Body of pancreas (tissue), 4 donors: ENCODE measurements at regions not wholly inside any gene's neighbourhood (a gene's known extent, or its start where the extent isn't known, plus 50 kb on each side); places are given as distances from the start of the nearest gene placed in this dataset.

Experiments
- ATAC-seq: fragments of 150-250 bp; one replicate; pipeline ENCODE4 v1.9.1; 2016
- DNase-seq, 4 donors: peaks; one replicate each; pipeline ENCODE4 v3.0.0-alpha.2; 2019
- H3K27ac ChIP-seq, 4 donors: fragments of 200-600 bp; sonication (generic); 1 replicate in 3 of 4; 2 replicates in 1 of 4; pipeline versions ENCODE4 v1.5.1 to v1.6.1; 2016 to 2019; ENCODE audit warnings: mild to moderate bottlenecking in 1 of 4, mixed read lengths in 1 of 4, moderate library complexity in 1 of 4
- H3K27me3 ChIP-seq, 2 donors: fragments of 200-600 bp; sonication (generic); one replicate each; pipeline ENCODE4 v1.6.0; 2016; ENCODE audit warnings: mild to moderate bottlenecking in 1 of 2
- H3K36me3 ChIP-seq, 2 donors: fragments of 200-600 bp; sonication (generic); replicated peaks in 1 of 2; 2 replicates each; pipeline ENCODE4 v1.5.1; 2016; ENCODE audit warnings: low read depth in 2 of 2; ENCODE audit not compliant: insufficient read depth in 1 of 2
- H3K4me1 ChIP-seq: fragments of 200-600 bp; sonication (generic); one replicate; pipeline ENCODE4 v1.6.0; 2016
- H3K4me3 ChIP-seq, 2 donors: fragments of 200-600 bp; sonication (generic); 1 replicate in 1 of 2; 2 replicates in 1 of 2; pipeline ENCODE4 v1.5.1; 2016 to 2019
- H3K9me3 ChIP-seq, 3 donors: fragments of 200-600 bp; sonication (generic); 1 replicate in 2 of 3; 2 replicates in 1 of 3; pipeline ENCODE4 v1.5.1; 2016
- POLR2A ChIP-seq, 3 donors: fragments of 450-650 bp; IDR thresholded peaks; one replicate each; pipeline ENCODE4 v1.6.1; 2016; ENCODE audit warnings: antibody characterized with exemption in 3 of 3, mild to moderate bottlenecking in 2 of 3
- WGBS, 2 donors: methylation state at CpG; one replicate each; pipeline ENCODE4 v1.1.5; 2017; 5-methylcytosine and 5-hydroxymethylcytosine counted together
- intact Hi-C: fragments of 100-400 bp; cut with DNase I; formaldehyde crosslinking; loops from one replicate; pipeline ENCODE4 v1.15.1; 2023
- TF ChIP-seq, protein P1 (sequence below), 7 experiments: fragments of 450-650 bp in 4 of 7; fragments of 200-600 bp in 3 of 7; sonication (generic) in 3 of 7; IDR thresholded peaks; one replicate each; pipeline ENCODE4 v1.5.1; 2016 to 2019; ENCODE audit warnings: antibody characterized with exemption in 7 of 7

- TF ChIP-seq POLR2A (IDR thresholded peaks at IDR 0.05) = no peak
- TF ChIP-seq, protein P1, sequence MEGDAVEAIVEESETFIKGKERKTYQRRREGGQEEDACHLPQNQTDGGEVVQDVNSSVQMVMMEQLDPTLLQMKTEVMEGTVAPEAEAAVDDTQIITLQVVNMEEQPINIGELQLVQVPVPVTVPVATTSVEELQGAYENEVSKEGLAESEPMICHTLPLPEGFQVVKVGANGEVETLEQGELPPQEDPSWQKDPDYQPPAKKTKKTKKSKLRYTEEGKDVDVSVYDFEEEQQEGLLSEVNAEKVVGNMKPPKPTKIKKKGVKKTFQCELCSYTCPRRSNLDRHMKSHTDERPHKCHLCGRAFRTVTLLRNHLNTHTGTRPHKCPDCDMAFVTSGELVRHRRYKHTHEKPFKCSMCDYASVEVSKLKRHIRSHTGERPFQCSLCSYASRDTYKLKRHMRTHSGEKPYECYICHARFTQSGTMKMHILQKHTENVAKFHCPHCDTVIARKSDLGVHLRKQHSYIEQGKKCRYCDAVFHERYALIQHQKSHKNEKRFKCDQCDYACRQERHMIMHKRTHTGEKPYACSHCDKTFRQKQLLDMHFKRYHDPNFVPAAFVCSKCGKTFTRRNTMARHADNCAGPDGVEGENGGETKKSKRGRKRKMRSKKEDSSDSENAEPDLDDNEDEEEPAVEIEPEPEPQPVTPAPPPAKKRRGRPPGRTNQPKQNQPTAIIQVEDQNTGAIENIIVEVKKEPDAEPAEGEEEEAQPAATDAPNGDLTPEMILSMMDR (IDR thresholded peaks at IDR 0.05) = no peak
- Histone ChIP-seq H3K27ac (no peak overlapping the region), H3K4me3 (no peak overlapping the region), H3K27me3 (no peaks in the 10 kb centered on the region), H3K36me3 (no peaks in the 10 kb centered on the region), H3K9me3 (no peaks in the 10 kb centered on the region), H3K4me1 (no peaks in the 10 kb centered on the region)
- 22 to 23% methylated on average over 1 of the region's 1 CpG for WGBS, 2 donors
- intact Hi-C loops = no loop called here
- no peak for DNase-seq
- ATAC-seq = no peak
Measured at GRCh38 chr2:103823847-103824246, 1030.1 kb upstream of the POU3F3 start.

DNA sequence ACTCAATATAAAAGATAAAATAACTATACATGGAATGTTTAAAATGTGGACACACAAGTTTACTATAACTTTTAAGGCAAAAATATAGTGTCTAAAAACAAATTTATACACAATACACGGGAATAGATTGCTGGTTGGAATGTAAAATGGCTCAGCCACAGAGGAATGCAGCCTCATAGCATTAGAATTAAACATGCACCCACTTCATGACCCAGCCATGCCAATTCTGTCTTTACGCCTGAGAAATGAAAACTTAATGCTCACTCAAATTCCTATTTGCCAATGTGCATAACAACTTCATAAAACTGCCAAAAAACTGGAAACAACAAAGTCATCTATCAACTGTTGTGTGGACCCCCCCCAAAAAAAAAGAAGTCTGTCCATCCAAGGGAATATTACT is 1006.6 kb upstream of the POU3F3 start:
- no peak for DNase-seq
- no peak for ATAC-seq
- Histone ChIP-seq H3K9me3 (no peaks in the 10 kb centered on the region), H3K27ac (no peak overlapping the region), H3K4me3 (no peak overlapping the region), H3K27me3 (no peaks in the 10 kb centered on the region), H3K36me3 (no peaks in the 10 kb centered on the region), H3K4me1 (no peaks in the 10 kb centered on the region)
- TF ChIP-seq, protein P1 (IDR thresholded peaks at IDR 0.05) = no peak
- no peak for TF ChIP-seq POLR2A (IDR thresholded peaks at IDR 0.05)
- 66 to 70% methylated on average over 2 of the region's 2 CpGs for WGBS, 2 donors
- intact Hi-C loops = no loop called here

- Histone ChIP-seq H3K36me3 (no peaks in the 10 kb centered on the region), H3K27me3 (no peaks in the 10 kb centered on the region), H3K9me3 (no peaks in the 10 kb centered on the region), H3K4me3 (no peak overlapping the region), H3K27ac (no peak overlapping the region), H3K4me1 (no peaks in the 10 kb centered on the region)
- DNase-seq = no peak
- TF ChIP-seq POLR2A (IDR thresholded peaks at IDR 0.05) = no peak
- TF ChIP-seq, protein P1 (IDR thresholded peaks at IDR 0.05) = no peak
- 38 to 71% methylated on average over 2 of the region's 2 CpGs for WGBS, 2 donors
- intact Hi-C loops = no loop called here
- ATAC-seq = no peak
Measured at GRCh38 chr2:103859238-103859637, 994.7 kb upstream of the POU3F3 start.

GRCh38 chr2:103860016-103860415 is 993.9 kb upstream of the POU3F3 start:
- WGBS, 2 donors = 57 to 64% methylated on average over 2 of the region's 2 CpGs

GRCh38 chr2:103868396-103868795 is 985.5 kb upstream of the POU3F3 start:
- DNase-seq = no peak
- TF ChIP-seq, protein P1 (IDR thresholded peaks at IDR 0.05) = no peak
- no peak for TF ChIP-seq POLR2A (IDR thresholded peaks at IDR 0.05)
- intact Hi-C loops = no loop called here
- ATAC-seq = no peak
- WGBS, 2 donors = 54 to 59% methylated on average over 2 of the region's 2 CpGs
- no peaks in the 10 kb centered on the region for H3K36me3 ChIP-seq
- no peaks in the 10 kb centered on the region for H3K27me3 ChIP-seq
- H3K27ac ChIP-seq = no peak overlapping the region
- H3K4me1 ChIP-seq = no peaks in the 10 kb centered on the region
- H3K9me3 ChIP-seq = no peaks in the 10 kb centered on the region
- H3K4me3 ChIP-seq = no peak overlapping the region

More at GRCh38 chr2:103860016-103860415, 993.9 kb upstream of the POU3F3 start:
- Histone ChIP-seq H3K36me3 (no peaks in the 10 kb centered on the region), H3K4me3 (no peak overlapping the region), H3K27ac (no peak overlapping the region), H3K9me3 (no peaks in the 10 kb centered on the region), H3K27me3 (no peaks in the 10 kb centered on the region), H3K4me1 (no peaks in the 10 kb centered on the region)
- ATAC-seq (no peak), DNase-seq (no peak)
- TF ChIP-seq, protein P1 (IDR thresholded peaks at IDR 0.05) = no peak
- TF ChIP-seq POLR2A (IDR thresholded peaks at IDR 0.05) = no peak
- intact Hi-C loops = no loop called here
